Midbrain (tissue), 1 donor: ENCODE measurements at regions not wholly inside any gene's neighbourhood (a gene's known extent, or its start where the extent isn't known, plus 50 kb on each side); places are given as distances from the start of the nearest gene placed in this dataset.
"Not testable (repeated sequence)": the region's sequence is repeated elsewhere in the genome, so short reads cannot be mapped to it uniquely, and the experiment has no call there.

Experiments used
- DNase-seq: peaks from one replicate; lab custom pipeline; 2025; lab: John Stamatoyannopoulos, UW

DNA sequence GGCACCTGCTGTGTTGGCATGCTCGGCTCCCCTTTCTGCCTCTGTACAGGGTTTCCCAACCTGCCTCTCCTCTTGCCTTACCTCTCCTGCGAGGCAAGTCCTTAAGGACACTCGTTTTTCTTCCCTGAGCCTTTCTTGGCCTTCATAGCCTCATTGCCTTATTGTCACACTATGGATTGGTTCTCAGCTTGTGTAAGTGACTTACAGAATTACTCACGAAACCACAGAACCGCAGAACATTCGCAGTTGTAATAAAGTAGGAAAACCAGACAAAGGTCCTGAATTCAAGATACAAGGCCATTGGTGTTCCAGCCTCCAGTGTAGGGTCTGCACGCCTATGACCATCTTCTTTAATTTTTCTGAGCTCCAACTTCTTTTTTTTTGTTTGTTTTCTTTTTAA lies 317.6 kb upstream of the SMIM21 start:
- DNase-seq, result no peak

DNA sequence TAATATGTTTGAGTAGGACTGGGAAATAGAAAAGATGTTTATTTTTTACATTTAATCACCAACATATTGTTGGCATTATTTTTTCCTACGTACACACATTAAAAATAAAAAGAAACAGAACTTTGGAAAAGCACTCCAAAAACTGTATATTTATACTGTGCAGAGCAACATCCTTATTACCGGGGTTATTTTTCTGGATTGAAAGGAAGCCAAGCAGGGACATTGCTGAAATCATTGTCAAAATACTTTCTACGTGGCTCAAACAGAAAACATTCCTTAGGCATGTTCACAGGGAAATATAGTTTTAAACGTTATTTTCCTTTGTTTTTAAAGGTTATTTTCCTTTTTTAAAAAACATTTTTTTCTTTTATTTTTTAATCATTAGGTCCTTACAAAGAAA lies 315.0 kb upstream of the SMIM21 start:
- no peak for DNase-seq

DNA sequence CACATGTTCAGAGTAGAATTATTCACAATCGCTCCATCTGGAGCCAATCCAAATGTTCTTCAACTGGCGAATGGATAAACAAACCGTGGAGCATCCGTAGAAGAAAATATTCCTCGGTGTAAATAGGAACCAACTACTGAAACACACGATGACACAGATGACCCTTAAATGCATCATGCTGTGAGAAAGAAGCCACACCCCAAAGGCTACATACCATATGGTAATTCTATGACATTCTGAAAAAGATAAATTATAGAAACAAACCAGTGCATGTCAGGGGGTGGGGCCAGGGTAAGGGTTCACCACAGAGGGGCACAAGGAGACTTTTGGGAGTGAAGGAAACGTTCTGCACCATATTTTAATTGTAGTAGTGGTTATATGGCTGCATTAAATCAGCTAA lies 312.2 kb upstream of the SMIM21 start:
- no peak for DNase-seq

DNA sequence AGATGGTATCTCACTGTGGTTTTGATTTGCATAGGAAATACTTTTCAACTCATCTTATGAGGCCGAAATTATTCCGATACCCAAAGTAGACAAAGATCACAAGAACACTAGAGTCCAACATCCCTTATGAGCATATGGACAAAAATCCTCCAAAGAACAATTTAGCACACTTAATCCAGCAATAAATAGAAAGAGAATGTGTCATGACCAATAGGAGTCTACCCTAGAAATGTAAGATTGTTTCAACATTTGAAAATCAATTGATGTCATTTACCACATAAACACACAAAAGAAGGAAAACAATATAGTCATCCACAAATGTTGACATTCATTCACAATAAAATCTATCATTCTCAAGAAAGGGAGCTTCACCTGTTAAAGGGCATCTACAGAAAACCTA lies 307.8 kb upstream of the SMIM21 start:
- no peak for DNase-seq

DNA sequence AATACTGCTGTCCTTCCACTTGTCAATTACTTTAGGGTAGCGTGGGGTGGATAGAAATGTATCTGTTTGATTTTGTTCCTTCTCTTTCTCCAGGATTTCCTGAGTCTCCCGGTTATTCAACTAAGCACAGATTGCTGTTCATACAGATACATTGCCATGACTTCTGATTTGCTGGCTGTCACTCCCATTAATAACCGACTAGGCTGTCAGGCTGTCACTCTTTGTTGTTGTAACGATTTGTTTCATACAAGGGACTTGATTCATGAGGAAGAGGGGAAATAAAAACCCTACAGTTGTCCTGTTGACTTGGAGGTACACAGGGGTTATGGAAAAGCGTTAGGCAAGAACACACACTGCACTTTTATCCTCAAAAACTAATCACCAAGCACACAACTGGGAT lies 302.7 kb upstream of the SMIM21 start:
- DNase-seq, result no peak

DNA sequence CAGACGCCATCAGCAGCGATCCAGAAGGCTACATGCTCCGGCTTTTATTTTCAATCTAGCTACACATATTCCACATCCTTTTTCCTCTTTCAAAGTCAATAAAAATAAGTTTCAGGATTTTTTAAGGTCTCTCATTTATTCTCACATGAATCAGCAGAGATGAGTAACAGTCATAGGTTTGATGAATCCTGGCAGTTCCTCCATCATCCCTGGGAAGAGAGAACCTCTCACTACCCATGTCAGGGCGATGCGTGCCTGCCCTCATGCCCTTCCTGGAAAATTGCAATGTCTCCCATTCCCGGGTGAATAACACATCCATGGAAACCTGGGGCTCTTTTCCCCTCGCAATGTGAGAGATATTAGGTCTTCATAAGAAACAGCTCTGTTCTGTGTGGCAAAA lies 301.1 kb upstream of the SMIM21 start:
- DNase-seq, result no peak

DNA sequence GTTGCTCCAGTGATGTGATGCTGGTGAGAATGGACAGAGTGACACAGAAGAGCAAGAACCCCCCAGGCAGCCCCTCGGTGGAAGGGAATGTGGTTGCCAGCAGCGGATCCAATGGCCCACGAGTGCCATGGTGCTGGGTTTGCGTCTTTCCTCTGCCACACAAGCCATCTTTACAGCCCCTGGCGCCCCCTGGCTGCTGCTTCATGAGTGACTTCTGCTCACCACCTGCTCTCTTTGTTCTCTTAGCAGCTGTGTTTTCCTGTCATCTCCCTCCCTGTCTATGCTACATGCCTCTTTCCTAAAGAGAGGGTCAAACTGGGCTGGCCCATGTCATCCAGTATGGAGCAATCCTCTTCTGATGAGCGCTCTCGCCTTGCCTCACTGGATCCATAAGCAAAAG lies 300.0 kb upstream of the SMIM21 start:
- peak; percentile 45 for DNase-seq

DNA sequence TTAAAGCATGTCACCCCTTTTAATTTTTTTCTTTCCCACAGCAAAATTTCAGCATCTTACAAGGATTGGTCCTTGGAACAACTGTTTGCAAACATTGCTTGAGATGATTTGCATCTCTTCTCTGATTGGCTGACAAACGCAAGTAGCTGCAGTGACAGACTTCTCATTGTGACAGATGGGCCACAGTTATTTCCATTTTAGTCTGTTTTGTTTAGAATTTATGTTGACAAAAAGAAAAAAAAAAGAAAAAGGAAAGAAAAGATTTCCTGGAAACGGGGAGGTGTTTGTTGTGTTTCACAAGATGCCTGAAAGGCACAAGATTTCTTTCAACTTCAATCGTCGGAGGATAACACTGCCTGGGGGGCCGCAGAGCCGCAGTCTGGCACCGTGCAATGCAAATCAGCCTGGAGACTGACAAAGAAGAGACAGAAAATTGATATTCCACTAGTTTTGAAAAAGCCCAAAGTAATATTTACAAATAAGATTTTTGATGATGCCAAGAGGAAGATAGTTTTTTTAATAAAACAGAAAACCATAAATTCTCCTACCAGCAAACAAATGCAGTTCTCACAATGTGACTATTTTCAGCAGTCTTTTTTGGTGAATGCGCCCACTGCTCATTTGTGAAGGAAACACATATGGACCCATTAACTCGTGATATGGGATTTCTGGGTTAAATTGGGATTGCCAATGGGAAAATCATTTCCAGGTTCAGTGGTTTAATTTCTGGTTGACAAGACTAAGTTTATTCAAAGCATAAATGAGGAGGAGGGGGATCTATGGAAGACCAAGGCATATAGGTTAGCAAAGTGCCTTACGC lies 296.2 kb upstream of the SMIM21 start:
- DNase-seq, result no peak

DNA sequence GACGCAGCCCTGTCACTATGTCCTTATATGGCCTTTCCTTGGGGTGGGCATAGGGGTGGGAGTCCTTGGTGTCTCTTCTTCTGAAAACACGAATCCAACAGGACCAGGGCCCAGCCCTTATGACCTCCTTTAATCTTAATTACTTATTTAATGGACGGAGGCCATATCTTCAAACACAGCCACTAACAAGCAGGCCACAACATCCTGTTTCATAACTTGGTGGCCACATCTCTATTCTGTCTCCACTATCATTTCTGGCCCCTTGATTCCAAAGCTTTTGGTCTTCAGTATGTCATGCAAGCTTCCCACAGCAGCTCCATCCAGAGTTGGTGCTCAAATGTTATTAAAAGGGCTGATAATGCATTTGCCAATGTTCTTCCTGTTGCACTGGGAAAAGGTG lies 287.3 kb upstream of the SMIM21 start:
- DNase-seq, result no peak

DNA sequence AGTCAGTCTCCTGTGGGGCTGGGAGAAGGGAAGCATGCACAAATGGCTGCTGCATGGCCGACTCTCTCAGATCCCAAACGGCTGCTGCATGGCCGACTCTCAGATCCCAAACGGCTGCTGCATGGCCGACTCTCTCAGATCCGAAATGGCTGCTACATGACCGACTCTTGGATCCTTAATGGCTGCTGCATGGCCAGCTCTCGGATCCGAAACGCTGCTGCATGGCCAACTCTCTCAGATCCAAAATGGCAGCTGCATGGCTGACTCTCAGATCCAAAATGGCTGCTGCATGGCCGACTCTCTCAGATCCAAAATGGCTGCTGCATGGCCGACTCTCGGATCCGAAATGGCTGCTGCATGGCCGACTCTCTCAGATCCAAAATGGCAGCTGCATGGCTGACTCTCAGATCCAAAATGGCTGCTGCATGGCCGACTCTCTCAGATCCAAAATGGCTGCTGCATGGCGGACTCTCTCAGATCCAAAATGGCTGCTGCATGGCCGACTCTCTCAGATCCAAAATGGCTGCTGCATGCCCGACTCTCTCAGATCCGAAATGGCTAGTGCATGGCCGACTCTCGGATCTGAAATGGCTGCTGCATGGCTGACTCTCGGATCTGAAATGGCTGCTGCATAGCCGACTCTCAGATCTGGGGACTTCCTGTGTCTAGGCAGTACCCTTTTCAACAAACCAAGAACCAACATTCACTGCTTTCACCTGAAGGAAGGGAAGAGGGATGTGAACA lies 284.8 kb upstream of the SMIM21 start:
- not testable (repeated sequence) for DNase-seq

DNA sequence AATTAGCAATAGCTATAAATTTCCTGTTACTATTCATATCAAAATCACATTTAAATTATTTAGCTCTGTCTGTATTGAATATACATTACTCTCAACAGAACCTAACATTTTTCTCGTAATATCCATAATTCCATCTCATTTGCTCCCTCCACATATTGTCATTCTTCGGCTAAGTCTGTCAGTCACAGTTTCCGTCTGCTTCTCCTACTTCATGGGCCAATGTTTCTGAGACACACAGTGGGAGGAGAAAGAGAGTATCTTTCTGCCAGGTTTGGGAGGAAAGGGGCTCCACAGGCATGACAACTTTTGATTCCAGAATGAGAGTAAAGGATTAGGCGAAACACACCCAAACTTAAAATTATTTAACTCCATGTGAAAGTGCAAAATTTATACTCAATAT lies 273.1 kb upstream of the SMIM21 start:
- DNase-seq, result no peak

DNA sequence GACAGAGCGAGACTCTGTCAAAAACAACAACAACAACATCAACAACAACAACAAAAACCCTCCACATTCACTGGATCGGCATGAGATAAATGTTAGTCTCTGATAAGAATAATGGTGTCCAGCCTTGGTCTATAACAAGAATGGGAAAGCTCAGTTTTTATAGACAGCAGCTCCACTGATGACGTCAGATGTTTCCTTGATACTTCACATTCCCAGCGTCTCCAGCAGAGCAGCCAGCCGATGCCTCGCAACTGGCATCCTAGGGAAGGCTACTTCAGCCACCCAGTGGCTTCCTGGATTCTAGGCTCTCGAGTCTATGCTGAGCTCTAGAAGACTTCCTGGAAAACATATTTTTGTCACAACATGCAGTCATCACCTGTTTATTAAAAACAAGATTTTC lies 271.4 kb upstream of the SMIM21 start:
- DNase-seq, result no peak

DNA sequence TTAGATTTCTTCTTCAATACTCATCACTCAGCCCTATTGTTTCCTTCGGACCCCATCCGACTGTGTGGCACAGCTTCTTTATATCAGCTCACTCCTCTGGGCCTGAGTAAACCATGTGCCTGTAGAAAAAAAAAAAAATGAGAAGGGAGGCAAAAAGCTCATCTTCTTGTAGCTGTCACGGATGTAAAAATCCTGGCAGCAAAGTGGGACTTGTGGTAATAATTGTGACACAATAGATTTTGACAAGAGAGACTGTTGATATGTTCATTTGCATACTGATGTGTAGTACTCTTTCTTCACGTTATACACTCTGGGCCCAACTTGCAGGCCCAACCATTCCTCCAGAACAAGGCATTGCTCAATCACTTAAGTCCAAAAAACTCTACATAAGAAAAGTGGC lies 270.0 kb upstream of the SMIM21 start:
- DNase-seq, result no peak

DNA sequence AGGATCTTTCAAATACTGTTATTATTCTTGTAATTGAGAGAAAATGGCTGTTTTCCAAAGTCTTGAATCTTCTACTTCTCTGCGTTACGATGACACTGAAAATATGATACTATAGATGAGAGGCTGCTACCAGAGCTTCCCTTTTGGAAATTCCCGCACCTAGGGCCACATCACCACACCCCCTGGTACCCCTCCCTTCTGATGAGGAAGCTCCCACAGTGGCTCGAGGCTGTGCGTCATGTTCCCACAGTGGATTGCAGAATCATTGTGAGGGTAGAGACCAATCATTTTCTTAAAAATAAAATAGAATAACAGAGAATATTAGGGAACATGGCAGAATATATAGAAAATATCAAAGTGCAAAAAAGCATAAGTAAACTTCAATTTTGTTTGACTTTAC lies 268.9 kb upstream of the SMIM21 start:
- DNase-seq, result no peak

DNA sequence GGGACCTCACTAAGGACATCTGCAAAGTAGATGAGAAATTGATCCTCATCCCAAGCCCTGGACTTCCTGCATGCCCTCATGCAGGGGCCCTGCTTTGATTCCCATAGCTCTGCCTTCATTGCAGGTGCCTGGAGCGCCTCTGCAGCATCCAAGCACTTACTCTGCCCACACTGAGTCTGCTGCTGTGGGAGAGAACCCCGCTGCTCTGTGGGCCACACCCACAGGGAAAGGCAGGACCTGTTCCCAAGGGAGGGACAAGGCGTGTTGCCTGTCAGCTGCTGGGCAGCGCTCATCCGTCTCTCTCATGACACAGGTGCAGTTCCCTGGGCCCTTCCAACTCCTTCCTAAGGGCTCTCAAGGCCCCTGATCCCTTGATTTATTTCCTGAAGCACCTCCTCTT lies 266.8 kb upstream of the SMIM21 start:
- no peak for DNase-seq

DNA sequence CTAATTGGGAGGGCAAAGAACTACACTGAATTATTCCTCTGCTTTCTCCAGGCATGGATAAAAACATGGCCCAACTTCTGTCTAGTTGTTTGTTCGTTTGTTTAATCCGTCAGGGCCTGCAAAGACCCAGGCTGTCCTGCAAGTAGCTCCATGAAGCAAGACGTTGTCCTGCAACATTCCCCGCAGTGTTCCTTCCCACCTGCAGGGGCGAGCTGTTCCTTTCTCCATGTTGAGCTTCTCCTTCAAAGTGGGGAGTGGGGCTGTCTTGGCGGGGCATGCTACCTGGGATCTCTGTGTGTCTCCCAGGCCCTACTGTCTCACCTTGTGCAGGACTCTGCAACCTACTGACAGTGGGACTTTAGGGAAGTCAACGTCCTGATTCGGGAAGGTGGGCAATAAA lies 264.0 kb upstream of the SMIM21 start:
- DNase-seq, result no peak

DNA sequence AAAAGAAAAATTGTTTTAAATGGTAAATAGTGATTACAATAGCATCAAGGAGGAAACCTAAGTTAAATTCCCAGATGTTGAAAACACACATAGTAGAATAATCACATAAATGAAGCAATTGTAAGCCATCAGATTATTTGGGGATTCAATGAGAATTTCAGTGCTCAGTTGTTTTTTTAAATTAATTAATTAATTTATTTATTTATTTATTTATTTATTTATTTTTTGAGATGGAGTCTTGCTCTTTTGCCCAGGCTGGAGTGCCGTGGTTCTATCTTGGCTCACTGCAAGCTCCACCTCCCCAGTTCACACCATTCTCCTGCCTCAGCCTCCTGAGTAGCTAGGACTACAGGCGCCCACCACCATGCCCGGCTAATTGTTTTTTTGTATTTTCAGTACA lies 262.8 kb upstream of the SMIM21 start:
- DNase-seq, result not testable (repeated sequence)

DNA sequence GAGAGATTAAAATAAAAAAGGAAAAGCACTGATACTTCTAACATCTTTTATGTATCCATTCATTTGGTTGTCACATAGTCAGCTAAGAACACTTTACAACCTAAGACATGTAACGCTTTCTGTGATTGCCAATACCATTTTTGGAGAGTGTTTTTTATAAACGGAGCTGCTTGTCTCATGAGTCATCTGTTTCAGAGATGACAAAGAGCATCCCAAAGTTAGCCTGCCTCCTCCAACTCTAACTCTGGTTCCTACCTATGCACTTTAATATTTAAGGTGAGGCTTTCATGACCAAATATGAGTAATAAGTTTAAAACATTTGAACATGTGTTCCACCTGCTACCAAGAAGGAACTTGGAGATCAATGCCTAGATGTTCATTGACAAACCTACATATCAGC lies 260.1 kb upstream of the SMIM21 start:
- no peak for DNase-seq

DNA sequence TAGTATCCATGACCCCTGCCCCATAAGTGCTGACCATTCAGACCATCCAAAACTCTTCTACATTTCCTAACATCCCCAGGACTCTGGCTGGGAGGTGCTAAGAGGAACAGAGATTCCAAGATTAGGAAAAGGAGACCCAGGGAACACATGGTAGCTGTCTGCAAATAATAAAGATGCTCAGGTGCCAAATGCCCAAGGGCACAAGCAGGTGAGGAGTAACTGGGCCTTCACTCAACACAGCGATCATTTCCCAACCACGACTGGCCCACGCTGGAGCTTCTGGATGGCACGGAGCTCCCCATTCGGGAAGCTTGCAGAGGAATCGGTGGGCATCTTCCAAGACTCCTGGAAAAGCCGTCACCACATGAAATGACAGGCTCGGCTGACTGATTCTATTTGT lies 255.9 kb upstream of the SMIM21 start:
- DNase-seq, result no peak

DNA sequence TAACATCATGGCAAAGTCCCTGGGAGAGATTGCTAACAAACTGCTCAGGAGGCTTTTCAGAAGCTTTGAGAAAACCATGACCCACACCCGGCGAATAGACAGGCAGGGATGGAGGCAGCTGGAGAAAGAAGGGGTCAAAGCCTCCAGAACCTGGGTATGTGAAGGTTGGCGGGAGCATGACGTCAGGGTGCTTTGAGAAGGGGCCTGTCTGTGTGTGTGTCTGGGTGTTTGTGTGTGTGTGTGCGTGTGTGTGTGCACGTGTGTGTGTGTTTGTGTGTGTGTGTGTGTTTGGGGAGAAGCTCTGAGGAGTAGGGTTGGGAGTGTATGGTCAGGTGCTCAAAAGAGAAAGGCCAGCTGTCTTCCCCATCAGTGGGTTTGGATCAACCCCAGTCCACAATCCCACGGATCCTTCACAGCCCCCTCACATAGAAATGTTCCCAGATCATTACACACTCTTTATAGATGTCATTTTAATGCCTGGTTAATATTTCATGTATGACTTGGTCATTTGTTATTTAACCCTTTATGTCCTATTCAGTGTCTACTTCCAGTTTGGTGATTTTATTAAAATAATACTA lies 254.1 kb upstream of the SMIM21 start:
- no peak for DNase-seq

DNA sequence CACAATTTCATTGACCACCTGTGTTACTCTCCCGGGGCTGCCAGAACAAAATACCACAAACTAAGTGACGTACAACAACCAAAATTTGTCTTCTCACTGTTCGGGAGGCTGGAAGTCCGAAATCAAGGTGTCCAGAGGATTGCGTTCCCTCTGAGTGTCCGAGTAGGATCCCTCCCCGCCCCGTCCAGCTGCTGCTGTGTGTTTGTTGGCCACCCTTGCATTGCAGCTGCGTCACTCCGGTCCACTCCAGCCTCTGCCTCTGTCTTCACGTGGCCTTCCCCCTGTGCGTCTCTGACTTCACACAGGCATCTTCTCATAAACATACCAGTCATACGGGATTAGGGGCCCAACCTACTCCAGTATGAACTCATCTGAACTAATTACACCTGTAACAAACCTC lies 251.8 kb upstream of the SMIM21 start:
- no peak for DNase-seq

DNA sequence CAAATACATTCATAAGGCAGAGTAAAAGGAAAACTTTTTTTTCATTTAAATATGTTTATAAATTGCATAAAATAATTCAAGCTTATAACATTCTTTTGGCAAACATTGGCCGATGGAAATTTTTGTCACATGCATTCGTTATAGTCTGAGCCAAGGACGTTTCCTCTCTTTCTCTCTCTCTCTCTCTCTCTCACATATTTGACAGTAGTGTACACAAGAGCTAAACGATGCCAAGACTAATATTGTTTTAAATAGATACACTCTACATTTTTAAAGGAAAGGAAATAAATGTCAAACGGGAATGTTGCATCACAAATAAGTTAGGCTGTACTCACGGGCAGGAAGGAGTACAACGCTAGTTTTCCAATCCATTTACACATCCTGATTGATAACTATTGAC lies 251.1 kb upstream of the SMIM21 start:
- DNase-seq, result no peak

DNA sequence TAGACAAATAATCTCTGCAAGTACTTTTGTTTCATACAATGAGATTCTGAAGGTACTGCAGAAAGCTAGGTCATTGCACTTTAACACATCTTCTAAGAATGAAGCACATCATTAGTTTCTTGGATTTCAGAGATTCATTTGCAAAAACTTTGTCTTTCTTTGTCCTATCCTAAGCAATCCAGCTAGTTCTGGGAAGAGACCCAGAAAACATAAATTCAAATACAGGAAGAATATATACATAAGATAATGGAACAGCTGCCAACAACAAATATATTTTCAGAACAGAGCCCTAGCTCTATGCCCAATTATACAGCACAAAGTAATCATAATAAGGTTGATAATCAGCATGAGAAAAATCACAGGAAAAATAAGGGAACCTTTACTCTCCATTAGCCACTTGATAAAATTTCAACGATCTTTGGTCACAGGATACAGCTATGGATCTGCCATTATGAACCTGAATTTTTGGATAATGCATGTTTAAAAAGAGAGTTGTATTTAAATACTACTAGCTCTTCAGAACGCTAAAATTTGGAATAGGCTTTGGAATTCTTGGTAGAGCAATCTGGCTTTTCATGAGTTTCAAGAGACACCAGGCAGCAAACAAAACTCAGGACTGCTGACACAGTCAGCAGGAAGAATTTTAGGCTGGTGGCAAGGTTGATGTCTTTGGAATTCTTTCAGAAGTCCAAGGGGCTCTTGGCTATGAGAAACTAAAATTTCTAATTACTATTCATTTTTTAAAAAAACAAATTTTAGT lies 250.4 kb upstream of the SMIM21 start:
- DNase-seq, result no peak
